Activated CD4-positive, CD25-positive, alpha-beta regulatory T cell treated with anti-CD3 and anti-CD28 coated beads, Interleukin-2, amount 50 U/mL, for 16 hours (primary cell): ENCODE measurements at regions not wholly inside any gene's neighbourhood (a gene's known extent, or its start where the extent isn't known, plus 50 kb on each side); places are given as distances from the start of the nearest gene placed in this dataset.
"Not testable (repeated sequence)": the region's sequence is repeated elsewhere in the genome, so short reads cannot be mapped to it uniquely, and the experiment has no call there.

Experiments
- DNase-seq: peaks from one replicate; pipeline ENCODE4 v3.0.0-alpha.2; 2020; ENCODE audit warnings: low read depth, low spot score

DNA sequence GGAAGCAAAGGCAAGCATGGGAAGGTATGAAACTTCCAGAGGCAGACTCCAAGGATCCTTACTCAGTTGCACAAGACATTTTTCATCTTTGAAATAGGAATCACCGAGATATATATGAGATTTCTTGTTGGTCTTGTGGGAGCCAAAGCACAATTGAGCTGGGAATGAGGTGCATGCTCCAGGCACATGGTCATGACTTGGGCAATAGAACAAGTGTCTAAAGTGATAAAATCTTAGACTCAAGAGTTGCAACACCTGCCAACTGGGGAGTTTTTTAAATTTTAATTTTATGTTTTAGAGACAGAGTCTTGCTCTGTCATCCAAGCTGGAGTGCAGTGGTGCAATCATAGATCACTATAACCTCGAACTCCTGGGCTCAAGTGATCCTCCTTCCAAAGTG, 169.5 kb upstream of the ADCY1 start:
- DNase-seq, result no peak

DNA sequence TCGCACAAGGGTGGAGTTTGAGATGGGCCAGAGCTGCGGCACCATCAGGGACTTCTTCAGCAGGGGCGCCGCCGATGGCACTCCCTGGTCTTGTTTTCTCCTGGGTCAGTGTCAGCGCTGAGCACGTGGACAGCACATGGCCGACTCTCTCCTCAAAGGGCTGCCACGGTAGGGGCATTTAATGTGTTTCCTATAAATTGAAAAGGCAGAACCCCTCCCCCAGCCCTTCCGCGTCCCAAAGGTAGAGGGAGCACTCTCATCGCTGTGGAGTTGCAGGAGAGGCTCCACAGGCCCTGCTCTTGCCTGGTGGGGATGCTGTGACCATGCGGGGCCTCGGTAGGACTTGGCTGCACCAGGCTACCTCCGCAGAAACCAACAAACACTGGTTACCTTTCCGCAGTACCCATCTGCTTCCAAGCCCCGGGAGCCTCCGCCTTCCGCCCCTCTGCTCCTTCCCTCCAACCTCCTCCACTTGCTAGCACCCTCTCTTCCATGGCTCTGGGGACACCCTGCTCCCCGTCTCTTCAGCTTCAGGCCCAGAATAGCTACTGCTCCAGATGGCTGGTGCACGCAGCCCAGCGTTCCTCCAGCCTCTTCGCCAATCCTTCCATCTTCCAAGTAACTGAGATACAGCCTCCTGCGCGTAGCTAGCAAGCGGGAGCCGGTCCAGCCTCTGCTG, 166.3 kb upstream of the ADCY1 start:
- no peak for DNase-seq

DNA sequence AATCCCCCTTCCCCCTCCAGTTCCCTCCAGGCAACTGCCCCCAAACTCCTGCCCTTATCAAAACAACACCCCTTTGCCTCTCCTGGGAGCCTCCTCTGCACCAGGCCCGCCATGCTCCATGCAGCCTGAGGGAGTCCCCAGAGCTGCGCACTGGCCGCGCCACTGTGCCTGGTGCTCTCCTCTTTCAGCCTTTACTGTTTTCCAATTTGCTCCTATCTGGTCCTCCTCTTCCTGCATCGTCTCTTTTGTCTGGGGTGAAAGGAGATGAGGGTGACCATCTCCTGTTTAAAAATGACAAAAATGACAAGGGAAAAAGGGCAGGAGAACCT, 165.8 kb upstream of the ADCY1 start:
- no peak for DNase-seq

DNA sequence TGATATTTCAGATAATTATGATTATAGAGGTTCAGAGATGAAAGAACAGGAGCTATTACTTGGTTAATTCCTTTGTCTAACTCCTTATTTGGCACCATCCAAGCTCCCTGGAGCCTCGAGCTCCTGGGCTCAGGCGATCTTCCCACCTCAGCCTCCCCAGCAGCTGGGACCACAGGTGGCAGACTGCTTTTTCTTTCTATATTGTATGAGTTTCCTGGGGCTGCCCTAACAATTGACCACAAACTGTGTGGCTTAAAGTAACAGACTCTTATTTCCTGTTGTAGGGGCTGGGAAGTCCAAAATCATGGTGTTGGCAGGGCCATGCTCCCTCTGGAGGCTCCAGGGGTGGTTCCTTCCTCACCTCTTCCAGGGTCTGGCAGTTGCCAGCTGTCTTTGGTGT, 163.3 kb upstream of the ADCY1 start:
- no peak for DNase-seq

DNA sequence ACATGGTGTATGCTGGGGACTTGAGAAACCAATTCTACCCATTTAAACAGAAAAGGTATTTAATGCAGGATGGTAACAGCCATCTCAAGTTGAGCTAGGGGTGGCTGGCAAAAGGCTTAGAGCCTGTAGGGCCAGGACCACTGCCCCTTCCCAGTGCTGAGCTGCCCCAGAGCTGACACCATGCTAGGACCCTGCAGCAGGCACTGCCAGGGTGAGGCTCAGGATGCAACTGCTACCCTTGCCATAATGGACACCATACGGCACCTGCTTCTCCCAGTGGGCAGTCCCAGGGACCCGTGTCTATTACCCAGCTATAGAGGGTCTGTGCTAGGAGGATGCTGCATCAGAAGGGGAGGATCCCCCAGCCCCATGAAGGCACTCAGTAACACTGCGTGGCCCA, 160.7 kb upstream of the ADCY1 start:
- DNase-seq, result no peak

DNA sequence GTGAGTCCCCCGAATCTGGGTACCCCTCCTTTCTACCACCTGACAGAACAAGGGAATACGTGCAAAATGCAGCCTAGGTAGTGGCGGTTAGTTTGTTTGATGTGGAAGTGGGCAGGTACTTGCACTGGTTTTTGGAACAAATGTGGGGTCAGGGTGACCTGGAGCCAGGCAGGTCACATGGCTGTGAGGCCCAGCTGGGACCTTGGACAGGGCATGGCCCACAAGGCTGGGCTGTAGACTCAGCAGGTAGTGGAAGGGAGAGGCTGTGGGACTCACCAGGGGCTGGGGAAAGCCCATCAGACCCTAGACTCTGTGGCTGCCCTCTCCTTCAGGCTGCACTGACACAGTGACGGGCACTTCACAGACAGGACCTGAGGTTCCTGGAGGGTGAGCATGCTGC, 159.9 kb upstream of the ADCY1 start:
- no peak for DNase-seq

DNA sequence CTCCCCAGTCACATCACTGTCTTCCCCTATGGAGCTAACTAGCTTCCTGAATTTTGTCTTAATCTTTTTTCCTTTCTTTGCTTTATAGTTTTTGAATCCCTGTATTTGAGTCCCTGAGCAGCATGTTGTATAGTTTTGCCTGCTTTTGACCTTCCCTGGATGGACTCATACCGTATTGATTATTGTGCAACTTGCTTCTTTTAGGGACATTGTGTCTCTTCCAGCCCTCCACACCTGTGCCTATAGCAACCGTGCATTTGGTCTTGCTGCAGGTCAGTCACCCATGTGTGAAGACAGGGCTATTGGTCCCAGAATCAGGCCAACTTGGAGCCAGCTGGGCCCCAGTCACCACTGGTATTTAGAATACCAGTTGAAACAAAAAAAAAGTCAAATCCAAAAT, 158.9 kb upstream of the ADCY1 start:
- no peak for DNase-seq

DNA sequence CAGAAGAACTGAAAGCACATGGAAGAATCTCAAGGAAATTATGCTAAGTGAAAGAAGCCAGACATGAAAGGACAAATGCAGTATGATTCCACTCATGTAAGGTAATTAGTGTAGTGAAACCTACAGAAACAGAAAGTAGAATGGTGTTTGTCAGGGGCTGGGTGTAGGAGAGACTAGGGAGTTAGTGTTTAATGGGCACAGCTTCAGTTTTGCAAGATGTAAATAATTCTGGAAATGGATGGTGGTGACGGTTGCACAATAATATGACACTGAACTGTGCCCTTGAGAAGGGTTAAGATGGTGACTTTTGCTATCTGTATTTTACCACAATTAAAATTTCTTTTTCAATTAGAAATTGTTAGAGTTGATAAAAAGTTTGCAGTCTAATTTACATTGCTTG, 157.3 kb upstream of the ADCY1 start:
- no peak for DNase-seq

DNA sequence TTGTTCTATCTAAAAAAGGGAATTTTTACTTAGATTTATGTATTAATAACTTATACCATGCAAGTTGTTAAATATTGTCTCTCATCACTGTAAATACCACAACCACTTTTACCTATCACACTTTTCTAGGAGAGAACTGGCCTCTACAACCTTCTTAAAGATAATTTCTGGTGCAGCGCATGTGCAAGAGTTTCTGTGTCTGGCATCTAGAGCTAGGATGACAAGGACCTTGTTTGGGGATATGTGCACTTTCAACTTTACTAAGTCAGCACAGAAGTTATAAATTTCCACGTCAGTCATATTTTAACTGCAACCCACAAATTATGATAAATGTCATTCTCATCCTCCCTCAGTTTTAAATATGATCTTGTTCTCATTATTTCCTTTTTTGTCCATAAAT, 156.9 kb upstream of the ADCY1 start:
- DNase-seq, result no peak

DNA sequence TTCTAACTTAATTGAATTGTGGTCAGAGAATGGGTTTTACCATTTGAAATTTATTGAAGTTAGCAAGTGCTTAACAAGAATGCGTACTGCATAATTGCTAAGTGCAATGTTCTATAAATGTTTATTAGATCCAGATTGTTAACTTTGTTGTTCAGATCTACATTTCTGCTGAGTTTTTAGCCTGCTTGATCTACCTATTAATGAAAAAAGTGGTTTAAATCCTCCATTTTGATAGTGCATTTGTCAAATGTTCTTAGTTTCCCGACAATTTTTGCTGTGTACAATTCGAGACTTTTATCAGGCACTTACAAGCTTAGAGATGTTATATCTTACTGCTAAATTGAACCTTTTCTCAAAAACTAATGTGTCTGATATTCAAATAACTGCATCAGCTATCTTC, 156.4 kb upstream of the ADCY1 start:
- DNase-seq, result no peak

DNA sequence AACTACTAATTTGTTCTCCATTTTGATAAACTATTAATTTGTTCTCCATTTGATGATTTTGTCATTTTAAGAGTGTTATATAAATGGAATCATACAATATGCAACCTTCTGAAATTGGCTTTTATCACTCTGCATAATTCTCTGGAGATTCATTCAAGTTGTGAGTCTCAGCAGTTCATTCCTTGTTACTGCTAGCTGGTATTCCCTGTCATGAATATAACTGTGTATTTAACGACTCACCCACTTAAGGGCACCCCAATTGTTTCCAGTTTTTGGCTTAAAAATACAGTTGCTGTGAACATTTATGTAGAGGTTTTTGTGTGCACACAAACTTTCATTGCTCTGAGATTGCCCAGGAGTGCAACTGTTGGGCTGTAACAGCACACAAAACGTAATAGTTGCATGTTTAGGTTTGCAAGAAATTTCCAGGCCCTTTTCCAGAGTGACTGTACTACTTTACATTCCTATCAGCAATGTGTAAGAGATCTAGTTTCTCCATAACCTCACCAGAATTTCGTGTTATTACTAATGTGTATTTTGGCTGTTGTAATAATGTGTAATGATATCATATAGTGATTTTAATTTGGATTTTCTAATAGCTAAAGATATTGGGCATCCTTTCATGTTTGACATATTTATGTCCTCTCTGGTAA, 153.2 kb upstream of the ADCY1 start:
- DNase-seq, result no peak

DNA sequence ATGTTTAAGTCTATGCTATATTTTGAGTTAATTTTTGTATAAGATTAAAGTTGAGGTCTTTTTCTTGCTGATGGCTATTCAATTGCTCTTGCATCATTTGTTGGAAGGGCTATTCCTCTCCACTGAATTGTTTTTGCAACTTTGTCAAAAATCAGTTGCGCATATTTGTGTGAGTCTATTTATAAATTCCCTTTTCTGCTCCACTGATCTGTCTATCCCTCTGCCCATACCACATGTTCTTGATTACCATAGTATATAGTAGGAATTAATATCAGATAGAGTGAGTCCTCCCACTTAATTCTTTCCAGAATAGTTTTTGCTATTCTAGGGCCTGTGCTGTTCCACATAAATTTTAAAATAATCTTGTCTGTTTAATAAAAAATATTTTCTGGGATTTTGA, 152.4 kb upstream of the ADCY1 start:
- DNase-seq, result no peak

DNA sequence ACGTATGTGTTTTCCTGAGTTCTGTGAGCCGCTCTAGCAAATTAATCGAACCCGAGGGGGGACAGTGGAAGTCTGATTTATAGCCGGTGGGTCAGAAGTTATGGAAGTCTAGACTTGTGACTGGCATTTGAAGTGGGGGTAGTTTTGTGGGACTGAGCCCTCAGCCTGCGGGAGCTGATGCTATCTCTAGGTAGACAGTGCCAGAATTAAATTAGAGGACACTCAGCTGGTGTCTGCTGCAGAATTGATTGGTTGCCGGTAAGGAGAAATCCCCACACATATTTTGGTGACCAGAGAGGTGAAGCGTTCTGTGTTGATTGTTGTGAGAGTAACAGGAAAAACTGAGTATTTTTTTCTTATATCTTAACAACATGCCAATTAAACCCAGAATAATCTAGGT, 143.8 kb upstream of the ADCY1 start:
- DNase-seq, result no peak

DNA sequence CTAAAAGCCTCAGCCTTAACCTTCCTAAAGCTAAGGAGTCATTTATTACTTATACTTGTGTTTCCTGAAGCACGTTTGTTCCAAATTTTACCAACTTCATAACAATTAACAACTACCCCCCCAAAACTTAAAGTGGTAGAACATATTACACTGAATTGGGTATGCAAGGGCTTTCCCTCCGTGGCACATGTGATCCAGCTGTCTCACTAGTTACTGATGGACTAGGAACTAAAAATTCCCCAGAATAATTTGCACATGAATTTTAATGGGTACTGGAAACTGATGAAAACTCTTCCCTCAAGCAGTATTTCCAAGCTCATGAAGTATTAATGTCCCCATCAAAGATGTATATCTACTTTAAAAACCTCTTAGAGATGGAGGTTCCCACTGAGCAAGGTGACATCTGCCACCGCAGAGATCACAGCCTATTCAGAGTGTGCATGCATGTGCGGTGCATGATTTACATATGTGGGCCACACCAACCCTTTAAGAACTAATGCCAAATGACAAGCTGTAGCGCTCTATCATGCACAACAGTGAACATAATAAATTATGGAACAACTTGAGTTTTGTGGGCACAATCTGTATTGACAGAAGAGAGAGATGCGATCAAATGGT, 139.9 kb upstream of the ADCY1 start:
- DNase-seq, result no peak

DNA sequence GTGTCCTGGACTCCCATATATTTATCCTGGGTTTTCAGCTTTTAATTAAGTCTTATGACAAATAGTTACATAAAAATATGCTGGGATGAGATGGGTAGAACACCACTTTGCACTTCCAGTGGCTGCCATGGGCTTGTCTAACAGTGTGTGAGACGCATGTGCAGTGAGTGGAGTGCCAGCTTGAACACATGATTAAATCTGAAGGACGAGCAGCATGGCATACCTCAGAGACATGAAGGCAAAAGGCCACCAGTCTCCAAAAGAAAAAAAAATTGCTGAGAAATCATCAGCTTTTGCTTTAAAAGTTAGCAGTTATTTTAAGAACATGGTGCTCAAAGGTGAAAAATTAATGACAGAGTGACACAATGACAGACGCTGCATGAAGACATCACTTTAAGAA, 139.0 kb upstream of the ADCY1 start:
- DNase-seq, result no peak

DNA sequence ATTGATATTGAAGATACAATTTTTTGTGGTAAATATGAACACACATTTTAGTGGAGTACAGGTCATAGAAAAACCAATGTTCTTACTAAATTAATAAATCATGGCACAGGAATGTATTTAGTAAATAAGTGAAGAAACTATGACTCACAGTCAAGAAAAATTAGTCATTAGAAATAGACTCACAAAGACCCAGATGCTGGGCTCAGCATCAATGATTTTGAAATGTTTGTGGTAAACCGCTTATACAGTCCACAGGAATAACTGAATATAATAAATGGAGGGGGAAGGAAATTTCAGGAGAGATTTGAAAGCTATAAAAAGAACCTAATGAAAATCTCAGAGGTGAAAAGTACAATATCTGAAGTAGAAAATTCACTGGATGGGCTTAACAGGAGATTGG, 138.3 kb upstream of the ADCY1 start:
- DNase-seq, result no peak

DNA sequence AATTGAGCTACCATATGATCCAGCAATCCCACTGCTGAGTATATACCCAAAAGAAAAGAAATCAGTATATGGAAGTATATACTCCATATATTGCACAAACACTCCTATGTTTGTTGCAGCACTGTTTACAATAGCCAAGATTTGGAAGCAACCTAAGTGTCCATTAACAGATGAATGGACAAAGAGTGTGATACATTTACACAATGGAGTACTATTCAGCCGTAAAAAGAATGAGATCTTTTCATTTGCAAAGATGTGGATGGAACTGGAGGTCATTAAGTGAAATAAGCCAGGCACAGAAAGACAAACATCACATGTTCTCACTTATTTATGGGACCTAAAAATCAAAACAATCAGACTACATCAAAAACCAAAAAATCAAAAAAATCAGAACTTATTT, 133.4 kb upstream of the ADCY1 start:
- not testable (repeated sequence) for DNase-seq

DNA sequence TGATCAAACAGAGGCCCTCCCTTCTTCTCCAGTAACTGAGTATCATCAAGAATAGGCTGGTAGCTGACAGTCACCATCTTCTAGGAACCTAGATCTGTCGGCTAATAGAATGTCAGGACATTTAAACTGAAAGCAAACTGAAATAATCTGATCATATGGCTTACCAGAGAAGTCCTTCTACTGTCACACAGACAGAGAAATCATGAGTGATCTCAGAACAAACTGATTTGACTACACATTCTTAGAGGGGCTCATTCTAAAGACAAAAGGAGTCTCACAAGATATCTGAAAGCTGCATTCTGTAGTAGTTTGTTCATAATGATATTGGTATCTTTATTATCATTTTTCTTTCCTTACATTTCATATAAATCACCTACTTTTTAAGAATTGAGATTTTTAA, 130.9 kb upstream of the ADCY1 start:
- no peak for DNase-seq

DNA sequence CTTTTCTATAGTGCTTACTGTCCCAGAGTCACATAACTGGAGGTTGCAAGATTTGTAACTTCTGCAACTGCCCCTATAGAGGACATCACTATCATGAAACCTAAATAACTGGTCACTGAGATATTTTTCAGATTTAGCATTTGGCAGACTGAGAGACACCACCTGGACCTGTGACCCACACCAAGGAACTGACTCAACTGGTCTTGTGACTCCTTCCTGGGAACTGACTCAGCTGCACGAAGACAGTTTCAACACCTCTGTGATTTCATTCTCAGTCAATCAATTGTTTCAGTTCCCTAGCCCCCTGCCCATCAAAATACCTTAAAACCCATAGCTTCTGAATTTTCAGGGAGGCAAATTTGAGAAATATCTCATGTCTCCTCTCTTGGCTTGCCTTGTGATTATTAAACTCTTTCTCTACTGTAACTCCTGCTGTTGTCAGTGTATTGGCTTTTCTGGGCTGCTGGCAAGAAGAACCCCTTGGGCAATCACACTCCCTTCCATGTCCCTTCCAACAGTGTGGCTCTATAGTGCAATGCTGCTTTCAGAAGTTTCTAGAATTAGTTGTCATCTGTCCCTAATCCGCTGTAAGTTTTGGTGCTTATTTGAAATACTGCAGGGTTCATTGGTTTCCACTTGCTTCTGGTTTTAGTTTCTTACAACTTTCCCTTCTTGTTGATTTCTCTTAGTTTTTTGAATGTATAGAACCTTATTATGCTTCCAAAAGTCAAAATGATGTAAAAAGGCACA, 127.8 kb upstream of the ADCY1 start:
- DNase-seq, result no peak

DNA sequence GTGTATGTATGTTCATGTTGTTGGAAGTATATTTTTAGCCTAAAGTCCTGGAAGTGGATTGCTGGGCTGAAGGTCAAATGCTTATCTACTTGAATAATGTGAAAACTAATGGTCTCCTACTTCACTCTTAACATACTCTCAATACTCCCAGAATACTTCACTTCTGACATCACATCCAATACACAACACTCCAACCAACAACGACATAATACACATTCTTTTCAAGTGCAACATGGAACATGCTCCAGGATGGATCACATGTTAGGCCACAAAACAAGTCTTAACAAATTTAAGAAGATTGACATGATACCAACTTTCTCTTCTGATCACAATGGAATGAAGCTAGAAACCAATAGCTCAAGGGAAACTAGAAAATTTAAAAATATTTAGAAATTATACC, 126.9 kb upstream of the ADCY1 start:
- no peak for DNase-seq

DNA sequence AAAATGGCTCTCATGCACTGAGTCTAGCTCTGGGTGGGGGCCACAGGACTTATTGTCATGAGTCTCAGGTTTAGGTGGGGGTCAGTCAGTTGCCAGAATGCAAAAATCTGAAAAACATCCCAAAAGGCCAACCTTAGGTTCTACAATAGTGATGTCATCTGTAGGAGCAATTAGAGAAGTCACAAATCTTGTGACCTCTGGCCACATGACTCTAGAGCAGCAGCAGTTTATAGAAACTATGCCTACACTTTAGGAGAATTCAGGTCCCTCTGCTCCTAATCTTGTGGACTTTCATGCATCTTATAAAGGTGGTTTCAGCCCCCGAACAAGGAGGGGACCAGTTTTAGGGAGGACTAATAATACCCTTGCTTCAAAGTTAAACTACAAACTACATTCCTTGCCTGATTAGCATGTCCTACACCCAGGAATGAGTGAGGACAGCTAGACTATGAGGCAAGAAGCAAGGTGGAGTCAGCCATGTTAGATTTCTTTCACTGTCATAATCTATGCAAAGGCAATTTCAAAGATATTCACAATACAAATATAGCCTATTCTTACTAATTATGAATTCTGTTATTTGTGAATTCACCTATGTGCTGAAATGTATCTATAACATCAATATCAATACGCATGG, 123.5 kb upstream of the ADCY1 start:
- no peak for DNase-seq

DNA sequence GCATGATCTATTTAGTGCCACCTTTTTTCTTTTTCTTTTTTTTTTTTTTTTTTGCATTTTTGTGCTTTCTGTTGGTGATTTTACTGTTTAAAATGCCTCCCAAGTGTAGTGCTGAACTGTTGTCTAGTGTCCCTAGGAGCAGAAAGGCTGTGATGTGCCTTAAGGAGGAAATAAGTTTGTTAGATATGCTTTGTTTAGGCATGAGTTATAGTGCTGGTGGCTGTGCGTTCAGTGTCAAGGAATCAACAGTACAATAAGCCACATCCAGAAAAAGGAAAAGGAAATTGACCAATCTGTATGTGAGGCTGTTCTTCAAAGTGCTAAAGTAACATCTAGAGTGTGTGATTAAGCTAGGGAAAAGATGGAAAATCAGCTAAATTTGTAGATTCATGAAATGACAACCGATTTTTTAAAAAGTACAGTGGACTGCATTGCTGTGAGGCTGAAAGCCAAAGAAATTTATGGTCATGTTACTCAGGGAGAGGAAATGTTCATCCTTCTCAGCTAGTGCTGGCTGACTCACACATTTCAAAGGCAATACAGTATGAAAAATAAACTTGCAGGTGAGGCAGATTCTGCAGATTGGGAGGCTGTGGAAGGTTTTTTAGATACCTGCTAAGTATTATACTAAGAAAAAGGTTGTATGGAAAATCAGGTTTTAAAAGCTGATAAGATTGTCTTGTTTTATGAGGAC, 122.7 kb upstream of the ADCY1 start:
- DNase-seq, result no peak
